SU-DHL-6 (cell line): ENCODE measurements at regions not wholly inside any gene's neighbourhood (a gene's known extent, or its start where the extent isn't known, plus 50 kb on each side); places are given as distances from the start of the nearest gene placed in this dataset.

ENCODE experiments used
- H2AFZ ChIP-seq: fragments of 200-600 bp; sonication (generic); 2 replicates; pipeline ENCODE4 v1.6.1; 2014; ENCODE audit warnings: low read depth, mild to moderate bottlenecking, moderate library complexity, mixed read lengths, antibody characterized with exemption, low read length; ENCODE audit not compliant: severe bottlenecking
- H3F3A ChIP-seq: fragments of 200-600 bp; shearing (Covaris generic); 2 replicates; pipeline ENCODE4 v1.6.0; 2016; ENCODE audit warnings: antibody characterized with exemption, mild to moderate bottlenecking; ENCODE audit not compliant: insufficient read depth
- H3K27ac ChIP-seq: fragments of 200-600 bp; sonication (generic); 2 replicates; pipeline ENCODE4 v1.5.1; 2016; ENCODE audit warnings: low read depth, mild to moderate bottlenecking, low read length, moderate library complexity, mixed read lengths
- H3K27me3 ChIP-seq: fragments of 200-600 bp; sonication (generic), shearing (Covaris generic); 2 replicates; pipeline ENCODE4 v1.6.0; 2014; ENCODE audit warnings: mild to moderate bottlenecking, low read length
- H3K36me3 ChIP-seq: fragments of 200-600 bp; sonication (generic); 2 replicates; pipeline ENCODE4 v1.6.1; 2014; ENCODE audit warnings: mild to moderate bottlenecking, low read length, mixed read lengths
- H3K4me2 ChIP-seq: fragments of 300-600, 200-600 bp; shearing (Covaris generic), sonication (generic); 2 replicates; pipeline ENCODE4 v1.6.0; 2014; ENCODE audit warnings: low read length, low read depth, mild to moderate bottlenecking; ENCODE audit not compliant: poor library complexity, severe bottlenecking
- H3K4me3 ChIP-seq: fragments of 200-600 bp; sonication (generic); 2 replicates; pipeline ENCODE4 v1.5.1; 2014; ENCODE audit warnings: antibody characterized with exemption, low read length, mild to moderate bottlenecking, mixed read lengths; ENCODE audit not compliant: insufficient read depth, poor library complexity, severe bottlenecking
- H3K79me2 ChIP-seq: fragments of 200-600 bp; sonication (generic); 2 replicates; pipeline ENCODE4 v1.6.1; 2014; ENCODE audit warnings: mild to moderate bottlenecking, low read length, moderate library complexity; ENCODE audit not compliant: insufficient read depth
- H3K9ac ChIP-seq: fragments of 200-600 bp; sonication (generic); 2 replicates; pipeline ENCODE4 v1.7.0; 2014; ENCODE audit warnings: mild to moderate bottlenecking, low read length
- H3K9me2 ChIP-seq: fragments of 200-600 bp; sonication (generic); replicated peaks from 2 replicates; pipeline ENCODE4 v1.6.1; 2014; ENCODE audit warnings: low read length; ENCODE audit not compliant: insufficient read depth
- H3K9me3 ChIP-seq: fragments of 200-600 bp; sonication (generic); 2 replicates; pipeline ENCODE4 v1.6.1; 2014; ENCODE audit warnings: low read length, mixed read lengths; ENCODE audit not compliant: insufficient read depth
- H4K20me1 ChIP-seq: fragments of 200-600 bp; sonication (generic); 2 replicates; pipeline ENCODE4 v1.6.1; 2014; ENCODE audit warnings: low read depth, mild to moderate bottlenecking, antibody characterized with exemption, low read length, moderate library complexity, mixed read lengths
- EZH2phosphoT487 ChIP-seq: fragments of 200-600 bp; sonication (generic), shearing (Covaris generic); conservative IDR thresholded peaks from 2 replicates; pipeline ENCODE4 v1.6.1; 2018; ENCODE audit warnings: mild to moderate bottlenecking, antibody characterized with exemption, low read length, moderate library complexity, mixed read lengths
- TF ChIP-seq, protein P1 (sequence below): fragments of 200-600 bp; sonication (generic); IDR thresholded peaks from one replicate; pipeline ENCODE4 v1.5.1; 2017; ENCODE audit warnings: antibody characterized with exemption, mild to moderate bottlenecking, low read length, moderate library complexity; ENCODE audit not compliant: insufficient read depth, poor library complexity, severe bottlenecking

DNA sequence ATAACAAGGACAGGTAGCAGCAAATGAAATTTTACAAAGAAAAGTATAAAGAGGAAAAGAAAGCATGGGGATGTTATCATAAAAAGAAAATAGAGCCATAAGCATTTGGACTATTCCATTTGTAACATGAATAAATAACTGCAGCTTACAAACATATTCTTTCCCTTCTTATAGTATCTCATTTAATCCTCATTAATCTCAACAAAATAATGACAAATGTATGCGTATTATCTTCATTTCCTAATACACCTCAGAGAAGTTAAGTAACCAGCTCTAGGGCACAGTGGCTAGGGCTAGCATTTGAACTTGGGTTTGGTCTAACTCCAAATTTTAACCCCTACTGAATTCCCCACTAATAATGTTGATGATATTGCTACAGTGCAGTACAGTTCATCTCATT is 175.5 kb upstream of the POU5F2 start:
- H3K27me3 ChIP-seq, result no peaks in the 10 kb centered on the region
- H3F3A ChIP-seq, result no peaks in the 10 kb centered on the region
- H3K4me2 ChIP-seq, result no peak overlapping the region
- H3K79me2 ChIP-seq, result no peaks in the 10 kb centered on the region
- TF ChIP-seq EZH2phosphoT487, result no peak
- TF ChIP-seq, protein P1, sequence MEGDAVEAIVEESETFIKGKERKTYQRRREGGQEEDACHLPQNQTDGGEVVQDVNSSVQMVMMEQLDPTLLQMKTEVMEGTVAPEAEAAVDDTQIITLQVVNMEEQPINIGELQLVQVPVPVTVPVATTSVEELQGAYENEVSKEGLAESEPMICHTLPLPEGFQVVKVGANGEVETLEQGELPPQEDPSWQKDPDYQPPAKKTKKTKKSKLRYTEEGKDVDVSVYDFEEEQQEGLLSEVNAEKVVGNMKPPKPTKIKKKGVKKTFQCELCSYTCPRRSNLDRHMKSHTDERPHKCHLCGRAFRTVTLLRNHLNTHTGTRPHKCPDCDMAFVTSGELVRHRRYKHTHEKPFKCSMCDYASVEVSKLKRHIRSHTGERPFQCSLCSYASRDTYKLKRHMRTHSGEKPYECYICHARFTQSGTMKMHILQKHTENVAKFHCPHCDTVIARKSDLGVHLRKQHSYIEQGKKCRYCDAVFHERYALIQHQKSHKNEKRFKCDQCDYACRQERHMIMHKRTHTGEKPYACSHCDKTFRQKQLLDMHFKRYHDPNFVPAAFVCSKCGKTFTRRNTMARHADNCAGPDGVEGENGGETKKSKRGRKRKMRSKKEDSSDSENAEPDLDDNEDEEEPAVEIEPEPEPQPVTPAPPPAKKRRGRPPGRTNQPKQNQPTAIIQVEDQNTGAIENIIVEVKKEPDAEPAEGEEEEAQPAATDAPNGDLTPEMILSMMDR, result no peak
- no peaks in the 10 kb centered on the region for H3K9me3 ChIP-seq
- no peaks in the 10 kb centered on the region for H3K9me2 ChIP-seq
- H3K9ac ChIP-seq, result no peak overlapping the region
- no peaks in the 10 kb centered on the region for H4K20me1 ChIP-seq
- no peaks in the 10 kb centered on the region for H3K36me3 ChIP-seq
- no peak overlapping the region for H3K4me3 ChIP-seq
- H3K27ac ChIP-seq, result no peak overlapping the region
- no peak overlapping the region for H2AFZ ChIP-seq

DNA sequence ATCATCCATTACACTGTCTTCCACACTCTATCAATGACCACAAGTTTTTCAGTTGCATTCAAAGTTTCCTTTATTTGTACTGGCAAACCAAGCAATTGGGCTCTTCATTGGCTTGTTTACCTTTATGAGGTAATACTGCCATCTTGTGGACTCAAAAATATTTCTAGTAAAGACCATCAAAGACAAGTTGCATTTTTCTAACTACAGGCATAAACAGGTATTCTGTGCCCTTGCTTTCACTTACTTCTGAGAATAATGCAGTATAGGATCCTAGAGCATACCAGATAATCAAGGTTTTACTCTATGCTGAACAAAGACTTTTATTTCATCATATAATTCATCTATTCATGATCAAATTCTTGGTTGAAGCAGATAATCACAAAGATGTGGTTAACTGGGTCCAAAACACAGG is 173.7 kb upstream of the POU5F2 start:
- no peak overlapping the region for H2AFZ ChIP-seq
- no peak for TF ChIP-seq EZH2phosphoT487
- TF ChIP-seq, protein P1, result peak; percentile 35
- H3K36me3 ChIP-seq, result no peaks in the 10 kb centered on the region
- no peak overlapping the region for H3K27ac ChIP-seq
- no peak overlapping the region for H3K4me3 ChIP-seq
- no peak overlapping the region for H3K9ac ChIP-seq
- no peaks in the 10 kb centered on the region for H3K9me3 ChIP-seq
- H3K79me2 ChIP-seq, result no peaks in the 10 kb centered on the region
- H3K9me2 ChIP-seq, result no peaks in the 10 kb centered on the region
- no peak overlapping the region for H3K4me2 ChIP-seq
- H3F3A ChIP-seq, result no peaks in the 10 kb centered on the region
- no peaks in the 10 kb centered on the region for H3K27me3 ChIP-seq
- H4K20me1 ChIP-seq, result no peaks in the 10 kb centered on the region

DNA sequence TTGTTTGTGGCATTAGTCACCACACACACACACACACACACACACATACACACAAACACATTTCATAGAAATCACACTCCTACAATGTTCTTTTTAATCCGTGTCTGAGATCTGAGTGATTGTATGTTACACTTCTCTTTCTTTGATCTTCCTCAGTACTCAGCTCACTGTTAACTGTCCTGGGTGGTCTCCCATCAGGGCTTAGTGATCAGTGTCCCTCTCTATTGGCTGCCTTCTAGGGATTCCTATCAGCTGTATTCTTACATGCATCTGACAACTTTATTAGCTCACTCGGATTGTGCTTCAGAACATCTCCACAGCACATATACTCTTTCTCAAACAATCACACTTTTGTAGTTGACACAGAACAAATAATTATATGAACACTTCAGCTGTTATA is 170.2 kb upstream of the POU5F2 start:
- no peaks in the 10 kb centered on the region for H3K36me3 ChIP-seq

More for the DNA sequence above, 170.2 kb upstream of the POU5F2 start:
- Histone ChIP-seq H3K4me3 (no peak overlapping the region), H3K9ac (no peak overlapping the region), H3K4me2 (no peak overlapping the region), H3K27ac (no peak overlapping the region), H2AFZ (no peak overlapping the region), H3K9me2 (no peaks in the 10 kb centered on the region), H3K79me2 (no peaks in the 10 kb centered on the region), H3K9me3 (no peaks in the 10 kb centered on the region), H4K20me1 (no peaks in the 10 kb centered on the region), H3K27me3 (no peaks in the 10 kb centered on the region), H3F3A (no peaks in the 10 kb centered on the region)
- TF ChIP-seq, protein P1, result no peak
- TF ChIP-seq EZH2phosphoT487, result no peak
